HG02610 (cell line): ENCODE measurements at regions not wholly inside any gene's neighbourhood (a gene's known extent, or its start where the extent isn't known, plus 50 kb on each side); places are given as distances from the start of the nearest gene placed in this dataset.

Source experiments
- ATAC-seq: cut with Tn5 transposase; IDR thresholded peaks from one replicate; pipeline ENCODE4 v1.9.1; 2021; ENCODE audit warnings: mild to moderate bottlenecking, moderate library complexity; ENCODE audit not compliant: unreplicated experiment

DNA sequence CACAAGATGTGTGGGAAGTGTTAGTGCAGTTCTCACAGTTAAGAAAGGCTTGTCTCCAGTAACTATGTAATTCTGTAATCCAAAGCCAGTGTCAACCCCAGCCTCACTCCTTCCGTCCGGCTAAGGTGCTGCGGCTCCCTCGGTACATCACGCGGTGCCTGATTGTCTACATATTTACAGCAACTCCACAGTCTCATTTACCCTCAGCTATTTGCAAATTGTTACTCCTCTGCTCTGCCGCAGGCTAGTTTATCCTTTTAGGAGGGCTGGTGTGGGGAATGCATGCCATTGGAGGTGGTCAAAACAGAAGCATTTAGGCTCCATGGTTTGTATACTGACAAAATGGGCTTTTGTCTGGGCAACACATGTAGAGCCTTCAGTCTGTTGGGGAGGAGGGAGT is 358.3 kb downstream of the METTL15 start:
- ATAC-seq: no peak

GRCh38 chr11:28464252-28464867 is 356.2 kb downstream of the METTL15 start:
- ATAC-seq: no peak

DNA sequence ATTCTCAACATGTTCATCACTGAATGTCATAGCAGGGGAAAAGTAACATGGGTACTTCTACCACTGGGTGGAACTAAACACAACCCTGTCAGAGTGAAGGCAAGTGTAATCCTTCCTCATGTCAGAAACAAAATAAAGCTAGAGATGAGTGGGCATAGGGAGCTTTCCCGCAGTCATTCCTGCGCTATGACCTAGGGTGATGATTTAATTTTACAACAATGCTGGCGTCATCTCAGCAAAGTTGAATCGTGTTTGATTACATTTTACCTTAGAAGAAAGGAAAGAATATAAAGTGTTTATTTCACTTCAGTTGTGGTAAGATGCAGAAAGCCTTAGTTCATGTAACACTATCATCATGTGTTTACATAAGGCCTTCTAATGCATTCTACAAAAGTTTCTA is 355.6 kb downstream of the METTL15 start:
- no peak for ATAC-seq

DNA sequence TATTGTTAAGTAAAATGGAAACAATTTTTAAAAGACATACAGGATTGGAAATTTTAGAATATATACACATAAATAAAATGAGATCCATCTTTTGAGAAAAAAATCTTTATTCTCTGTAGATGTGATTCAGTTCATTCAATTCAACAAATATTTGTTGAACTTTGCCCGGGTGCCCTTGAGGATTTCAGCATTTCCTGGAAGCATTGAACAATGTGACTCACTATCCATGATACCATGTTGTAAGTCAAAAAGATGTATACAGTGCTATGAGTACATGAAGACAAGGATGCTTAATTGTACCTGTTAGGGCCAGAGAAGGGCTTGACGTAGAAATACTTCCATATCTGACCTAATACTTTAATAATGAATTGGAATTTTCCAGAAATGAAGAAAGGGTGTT is 353.7 kb downstream of the METTL15 start:
- no peak for ATAC-seq

GRCh38 chr11:28461338-28461737 is 353.1 kb downstream of the METTL15 start:
- no peak for ATAC-seq

- ATAC-seq: no peak
These were observed 352.2 kb downstream of the METTL15 start for GRCh38 chr11:28460348-28460747.

- no peak for ATAC-seq
These were observed 351.7 kb downstream of the METTL15 start for GRCh38 chr11:28459912-28460311.

GRCh38 chr11:28457481-28458065 is 349.4 kb downstream of the METTL15 start:
- no peak for ATAC-seq

- no peak for ATAC-seq
These were observed 340.0 kb downstream of the METTL15 start for GRCh38 chr11:28448186-28448585.

GRCh38 chr11:28447226-28447625 is 339.0 kb downstream of the METTL15 start:
- no peak for ATAC-seq

DNA sequence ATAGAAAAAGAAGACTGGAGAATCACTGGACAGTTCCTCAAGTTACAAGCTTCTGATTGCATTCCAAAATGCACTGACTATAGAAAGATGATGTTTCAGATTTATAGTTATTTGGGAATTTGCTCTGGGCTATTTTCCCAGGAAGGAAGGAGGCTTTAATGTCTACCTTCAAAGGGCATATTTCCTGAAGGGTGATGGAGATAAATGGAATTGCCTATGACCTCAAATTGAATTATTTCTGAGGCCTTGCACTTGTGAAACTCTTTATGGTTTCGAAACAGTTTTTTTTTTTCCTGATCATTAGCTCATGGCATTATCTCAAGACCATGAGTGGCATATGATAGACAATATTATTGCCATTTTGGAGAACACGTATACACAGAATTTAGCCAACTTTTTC is 333.9 kb downstream of the METTL15 start:
- ATAC-seq: no peak

DNA sequence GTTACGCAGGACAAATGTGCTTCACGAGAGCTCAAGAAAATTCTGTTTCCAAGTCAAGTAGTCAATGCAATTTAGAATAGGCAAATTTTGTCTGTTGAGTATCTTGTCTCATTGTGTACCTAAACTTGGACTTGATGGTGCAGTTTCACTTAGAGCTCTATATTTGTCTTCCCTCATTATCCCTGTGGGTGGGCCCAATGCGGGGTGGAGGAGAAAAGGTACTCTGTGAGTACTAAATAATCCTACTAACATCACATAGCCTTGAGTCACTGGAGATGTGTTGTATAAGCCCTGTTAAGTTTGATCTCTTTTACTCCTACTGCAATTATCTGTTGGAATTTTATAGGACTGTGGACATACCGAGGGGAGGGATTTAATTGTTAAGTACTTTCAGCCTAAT is 331.2 kb downstream of the METTL15 start:
- ATAC-seq: no peak

- no peak for ATAC-seq
These were observed 311.9 kb downstream of the METTL15 start for GRCh38 chr11:28420099-28420498.

GRCh38 chr11:28417601-28418323 is 309.6 kb downstream of the METTL15 start:
- no peak for ATAC-seq

GRCh38 chr11:28412029-28412428 is 303.8 kb downstream of the METTL15 start:
- no peak for ATAC-seq

DNA sequence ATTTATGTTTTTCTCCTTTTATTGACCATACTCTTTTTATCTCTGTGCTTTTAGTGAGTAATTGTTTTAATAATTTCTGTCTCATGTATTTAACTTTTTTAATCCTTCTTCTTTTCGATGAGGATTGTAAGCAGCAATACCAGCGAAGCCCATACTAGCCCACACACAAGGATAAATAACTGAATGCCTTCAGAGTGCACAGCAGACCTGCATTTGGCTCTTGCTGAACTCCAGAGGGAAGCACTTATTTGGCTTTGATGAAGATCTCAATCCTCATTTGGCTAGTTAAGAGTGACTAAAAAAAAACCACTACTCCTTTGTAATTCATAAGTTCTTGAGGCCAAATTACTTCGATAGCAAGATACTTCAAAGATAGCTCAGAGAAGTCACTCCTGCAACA is 293.3 kb downstream of the METTL15 start:
- no peak for ATAC-seq

GRCh38 chr11:28400331-28401100 is 292.3 kb downstream of the METTL15 start:
- no peak for ATAC-seq

DNA sequence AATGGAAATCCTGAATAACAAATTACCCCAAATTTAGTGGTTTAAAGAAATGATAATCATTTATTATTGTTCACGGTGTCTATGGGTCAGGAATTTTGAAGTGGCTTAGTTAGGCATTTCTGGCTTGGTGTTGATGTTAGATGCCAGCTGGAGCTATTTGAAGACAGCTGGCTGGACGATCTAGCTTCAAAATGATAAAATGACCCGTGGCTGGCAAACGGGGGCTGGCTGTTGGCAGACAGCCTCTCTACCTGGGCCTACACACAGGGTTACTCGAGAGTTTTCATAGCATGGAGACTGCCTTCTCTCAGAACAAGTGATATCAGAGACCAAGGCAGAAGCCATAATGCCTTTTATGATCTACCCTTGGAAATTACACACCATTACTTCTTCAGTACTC is 285.2 kb downstream of the METTL15 start:
- no peak for ATAC-seq

- no peak for ATAC-seq
These were observed 276.2 kb downstream of the METTL15 start for GRCh38 chr11:28384418-28384817.

GRCh38 chr11:28383456-28383855 is 275.3 kb downstream of the METTL15 start:
- no peak for ATAC-seq
